H54 (cell line): ENCODE measurements at regions not wholly inside any gene's neighbourhood (a gene's known extent, or its start where the extent isn't known, plus 50 kb on each side); places are given as distances from the start of the nearest gene placed in this dataset.

ENCODE experiments used
- DNase-seq: peaks from one replicate; pipeline ENCODE4 v3.0.0; 2011; ENCODE audit warnings: low spot score, mixed read lengths; ENCODE audit not compliant: insufficient read length
- FAIRE-seq: peaks from 3 replicates; lab custom pipeline; 2011; peaks lifted over from hg19 to GRCh38; lab: Jason Lieb, UNC
- POLR2A ChIP-seq: IDR thresholded peaks from 2 replicates; pipeline ENCODE4 v1.6.1; 2011; ENCODE audit warnings: low read depth, mild to moderate bottlenecking, low read length

DNA sequence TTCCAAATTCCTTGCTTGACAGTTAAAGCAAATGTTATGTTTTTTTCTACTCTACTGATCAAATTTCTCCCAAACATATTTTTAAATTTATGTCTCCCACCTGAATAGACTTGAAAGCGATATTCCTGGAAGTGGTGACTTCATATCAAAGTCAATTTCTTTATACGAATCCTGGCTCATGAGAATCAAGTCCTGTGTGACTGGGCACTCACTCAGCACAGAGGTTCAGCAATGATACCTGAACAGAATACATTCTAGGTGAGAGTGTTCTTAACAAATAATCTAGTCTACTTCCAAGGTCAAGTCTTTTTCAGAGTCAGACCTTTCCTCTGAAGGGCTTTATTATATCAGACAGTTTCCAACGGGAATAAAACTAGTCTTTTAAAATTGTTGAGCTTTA is 1070.6 kb downstream of the TRHDE start:
- no peak for TF ChIP-seq POLR2A
- FAIRE-seq (no peak), DNase-seq (no peak)

DNA sequence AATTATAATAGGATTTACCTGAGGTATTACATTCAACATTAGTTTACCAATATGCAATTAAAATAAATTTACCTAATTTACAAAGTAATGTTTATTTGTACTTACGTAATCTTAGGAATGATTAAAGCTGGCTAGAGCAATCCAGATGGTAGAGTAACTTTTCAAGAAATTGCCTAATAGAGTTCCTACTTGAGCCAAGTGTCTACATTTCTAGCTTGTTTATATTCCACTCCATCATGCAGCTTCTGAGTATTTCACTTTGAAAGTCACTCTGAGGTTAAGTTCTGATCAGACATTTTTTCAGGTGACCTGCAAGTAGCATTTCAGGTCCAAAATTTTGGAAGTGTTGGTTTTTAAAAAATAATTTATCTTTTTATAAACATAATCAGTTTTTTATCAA is 1080.7 kb downstream of the TRHDE start:
- DNase-seq (no peak), FAIRE-seq (no peak)
- no peak for TF ChIP-seq POLR2A

DNA sequence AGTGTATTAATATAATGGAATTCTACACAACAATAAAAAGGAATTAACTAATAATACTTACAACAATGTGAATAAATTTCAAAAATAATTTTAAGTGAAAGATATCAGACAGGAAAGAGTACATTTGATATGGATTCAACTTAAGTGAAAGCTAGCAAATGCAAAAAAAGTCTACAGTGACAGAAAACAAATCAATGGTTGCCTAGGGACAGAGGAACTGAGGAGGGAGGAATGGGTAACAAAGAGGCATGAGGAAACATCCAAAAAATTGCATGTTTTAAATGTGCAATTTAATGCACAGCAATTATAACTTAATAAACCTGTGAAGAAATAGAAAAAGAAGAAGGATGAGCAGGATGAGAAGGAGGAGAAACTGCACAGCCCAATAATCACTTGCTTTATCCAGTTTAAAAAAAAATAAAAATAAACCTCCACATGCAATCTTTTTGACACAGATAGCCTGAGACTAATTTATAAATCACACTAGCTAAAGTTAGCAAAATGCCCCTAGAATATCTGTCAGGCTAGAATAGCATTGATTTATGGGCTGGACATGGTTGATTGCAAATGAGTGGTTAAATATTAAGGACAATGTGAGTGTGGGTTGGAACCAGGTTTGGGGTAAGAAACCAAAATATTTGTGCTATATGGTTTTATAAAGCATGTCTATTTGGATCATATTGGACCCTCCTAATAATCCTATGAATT is 1089.1 kb downstream of the TRHDE start:
- no peak for DNase-seq
- no peak for TF ChIP-seq POLR2A
- no peak for FAIRE-seq

DNA sequence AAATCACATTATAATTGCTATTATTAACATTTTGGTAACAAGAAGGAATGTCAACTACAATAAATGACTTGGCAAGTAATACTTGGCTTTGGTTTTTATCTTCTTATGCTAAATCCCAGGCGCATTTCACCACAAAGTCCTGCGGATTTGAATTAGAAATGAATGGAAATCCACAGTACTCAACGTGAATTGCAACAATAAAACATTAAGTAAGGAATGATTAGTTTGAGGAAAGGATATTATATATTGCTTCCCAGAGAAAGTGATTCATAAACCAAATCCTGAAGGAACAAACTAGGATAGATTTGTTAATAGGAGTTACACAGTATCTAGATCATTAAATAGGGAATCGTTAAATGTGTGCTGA is 1089.7 kb downstream of the TRHDE start:
- DNase-seq, result no peak
- no peak for FAIRE-seq
- TF ChIP-seq POLR2A, result no peak

DNA sequence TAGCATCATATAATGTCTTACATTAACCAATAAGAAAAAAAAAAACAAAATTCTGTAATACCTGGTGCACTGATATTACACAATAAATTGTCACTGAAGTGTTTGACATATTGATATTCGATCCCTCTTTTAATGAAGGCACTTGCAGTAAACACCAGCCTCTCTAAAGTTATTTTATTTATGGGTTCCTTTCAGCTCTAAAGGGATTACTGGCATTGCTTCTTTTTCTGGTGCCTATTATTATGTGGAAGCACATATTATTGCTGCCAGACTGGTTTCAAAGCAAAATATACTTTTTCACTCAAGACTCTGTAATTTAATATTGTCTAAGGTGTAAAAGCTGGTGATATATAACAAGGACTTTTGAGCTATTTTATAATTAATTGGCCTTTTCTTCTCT is 1090.5 kb downstream of the TRHDE start:
- FAIRE-seq (no peak), DNase-seq (no peak)
- TF ChIP-seq POLR2A, result no peak

DNA sequence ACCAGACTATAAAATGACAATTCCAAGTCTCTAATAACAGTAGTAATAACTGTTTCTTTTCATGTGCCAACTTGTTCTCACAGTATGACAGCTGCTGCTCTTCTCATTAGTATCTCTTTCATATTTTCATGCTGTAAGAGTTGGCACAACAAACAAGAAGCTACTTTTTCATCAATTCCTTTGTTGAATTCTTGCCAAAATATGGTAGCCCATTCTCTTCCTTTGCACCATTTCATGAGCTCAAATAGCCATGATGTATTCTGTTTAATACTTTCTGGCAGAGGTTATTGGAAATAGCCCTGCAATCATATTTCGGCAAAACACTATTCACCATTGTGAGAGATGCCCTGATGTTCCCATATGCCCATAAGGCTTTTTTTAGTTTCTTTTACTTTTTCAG is 1100.7 kb downstream of the TRHDE start:
- TF ChIP-seq POLR2A, result no peak
- FAIRE-seq (no peak), DNase-seq (no peak)

DNA sequence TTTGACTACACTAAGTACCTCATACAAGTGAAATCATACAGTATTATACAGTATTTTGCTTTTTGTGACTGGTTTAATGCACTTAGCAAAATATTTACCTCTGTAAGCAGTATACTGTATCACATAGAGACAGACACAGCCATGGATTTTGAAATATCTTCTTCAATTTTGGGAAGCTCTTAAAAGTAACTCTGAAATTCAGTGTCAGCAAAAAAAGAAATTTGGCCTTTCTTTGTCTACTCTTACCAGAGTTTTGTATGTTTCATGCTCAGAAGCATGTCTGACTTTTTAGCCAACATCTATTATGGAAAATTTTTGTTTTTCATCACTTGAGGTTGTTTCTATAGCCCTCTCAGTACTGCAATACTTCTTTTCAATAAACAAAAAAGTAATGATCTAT is 1102.2 kb downstream of the TRHDE start:
- TF ChIP-seq POLR2A, result no peak
- FAIRE-seq (no peak), DNase-seq (no peak)

DNA sequence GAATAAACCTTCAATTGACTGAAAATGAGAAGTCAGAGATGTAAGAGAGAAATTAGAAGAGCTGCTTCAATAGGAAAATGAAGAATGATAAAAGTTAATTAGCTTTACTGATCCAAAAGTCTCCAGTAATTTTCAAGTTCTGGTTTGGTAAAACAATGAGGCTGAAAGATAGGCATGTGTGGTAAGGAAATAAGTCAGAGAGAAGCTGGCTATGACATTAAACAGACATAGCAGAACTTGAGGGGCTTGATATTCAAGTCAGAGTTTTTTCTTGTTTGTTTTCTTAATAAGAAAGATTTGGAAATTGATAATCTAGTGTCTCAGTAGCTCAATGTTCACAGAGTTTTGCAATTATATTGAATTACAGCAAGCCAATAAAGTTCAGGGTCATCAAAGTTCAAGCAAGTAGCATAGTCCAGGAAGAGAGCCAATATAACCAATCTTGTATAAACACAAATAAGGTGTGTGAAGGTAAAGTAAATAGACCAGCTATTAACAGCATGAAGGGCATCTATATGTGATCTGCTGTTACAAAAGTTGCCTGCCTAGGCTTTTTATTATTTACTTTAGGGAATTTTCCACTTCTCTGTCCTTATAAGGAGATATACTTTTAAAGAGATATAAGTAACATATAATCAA is 1111.5 kb downstream of the TRHDE start:
- TF ChIP-seq POLR2A, result no peak
- DNase-seq (no peak), FAIRE-seq (no peak)

DNA sequence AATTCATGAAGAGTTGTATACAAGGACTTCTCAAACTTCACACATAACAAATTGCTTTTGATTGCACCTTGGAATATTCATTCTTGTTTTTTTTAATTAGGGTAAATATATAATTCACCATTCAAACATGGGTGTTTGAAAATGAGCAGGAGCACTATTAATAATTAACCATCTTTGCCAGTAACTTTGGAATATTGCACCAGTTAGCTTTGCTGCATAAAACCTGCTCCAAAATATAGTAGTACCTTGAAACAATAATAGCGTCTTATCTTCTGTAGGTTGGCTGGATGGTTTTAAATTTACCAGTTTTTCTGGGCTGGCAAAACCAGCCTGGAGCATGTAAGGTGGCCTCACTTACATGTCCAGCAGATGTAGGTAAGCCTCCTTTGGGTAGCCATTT is 1112.4 kb downstream of the TRHDE start:
- no peak for TF ChIP-seq POLR2A
- DNase-seq (no peak), FAIRE-seq (no peak)

DNA sequence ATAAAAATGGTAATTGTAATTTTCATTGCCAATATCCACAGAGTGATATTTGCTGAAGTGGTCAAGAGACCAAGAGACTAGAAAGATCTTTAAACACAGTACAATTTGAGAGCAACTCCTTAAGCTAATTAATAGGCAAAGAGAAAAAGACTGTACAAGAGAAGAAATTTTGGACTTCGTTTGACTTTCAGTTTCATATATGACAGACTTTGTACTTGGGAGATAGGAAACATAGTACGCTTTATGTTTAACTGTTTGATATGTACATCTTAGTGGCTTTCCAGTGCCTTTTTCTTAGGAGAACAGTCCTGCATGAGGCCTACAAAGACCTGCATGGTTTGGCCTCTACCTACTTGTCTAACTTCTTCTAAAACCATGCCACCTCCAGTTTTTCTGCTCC is 1118.1 kb downstream of the TRHDE start:
- FAIRE-seq, result no peak
- DNase-seq, result no peak
- TF ChIP-seq POLR2A, result no peak

DNA sequence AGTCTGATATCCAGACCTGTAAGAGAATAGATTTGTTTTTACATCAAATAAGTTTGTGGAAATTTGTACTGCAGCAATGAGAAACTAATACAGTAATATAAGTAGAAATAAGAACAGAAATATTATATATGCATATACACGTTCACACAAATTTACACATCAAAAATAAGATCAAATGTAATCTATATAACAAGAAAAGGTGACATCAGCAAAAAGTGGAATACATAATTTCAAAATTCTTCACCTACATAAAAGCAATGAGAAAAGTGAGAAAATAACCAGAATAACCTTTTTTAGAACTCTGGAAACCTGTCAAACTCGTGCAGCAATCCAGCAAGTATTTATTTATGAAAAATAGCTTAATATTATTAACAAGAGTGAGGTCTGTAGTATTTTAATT is 1124.6 kb upstream of the ATXN7L3B start:
- FAIRE-seq, result no peak
- TF ChIP-seq POLR2A, result no peak
- no peak for DNase-seq

DNA sequence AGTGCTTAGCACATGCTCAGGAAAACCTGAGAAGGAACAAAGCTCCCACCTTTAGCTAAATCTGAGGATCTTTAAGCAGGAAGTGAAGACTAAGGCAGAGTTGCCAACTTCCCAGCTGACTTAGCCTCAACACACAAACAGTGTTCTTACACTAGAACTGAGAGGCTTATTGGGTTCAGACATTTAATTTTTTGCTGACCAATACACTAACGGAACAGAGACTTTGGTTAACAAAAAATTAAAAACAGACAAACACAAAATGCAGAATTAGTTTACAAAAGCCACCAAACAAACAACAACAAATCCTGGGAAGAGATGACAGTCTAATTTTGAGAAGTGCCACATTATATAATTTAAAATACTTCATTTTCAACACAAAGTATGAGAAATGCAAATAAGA is 1123.7 kb upstream of the ATXN7L3B start:
- no peak for TF ChIP-seq POLR2A
- DNase-seq (no peak), FAIRE-seq (no peak)

DNA sequence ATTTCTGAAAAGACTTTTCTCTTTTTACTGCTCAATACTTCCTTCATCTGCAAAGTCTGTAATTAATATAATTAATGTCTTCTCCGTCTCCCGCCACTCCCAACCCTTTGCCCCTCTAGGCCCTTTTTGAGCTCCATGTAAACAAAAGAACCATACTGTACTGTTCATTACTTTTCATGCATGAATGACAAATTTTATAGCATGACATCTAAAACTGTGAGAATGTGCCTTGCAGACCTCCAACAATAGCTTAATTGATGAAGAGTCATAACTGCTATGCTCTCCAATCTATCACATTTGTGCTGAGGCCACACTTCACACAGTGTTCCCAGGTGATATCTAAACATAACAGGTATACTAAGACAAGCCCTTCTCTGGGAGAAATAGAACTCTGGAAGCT is 1122.7 kb upstream of the ATXN7L3B start:
- FAIRE-seq (no peak), DNase-seq (no peak)
- no peak for TF ChIP-seq POLR2A

DNA sequence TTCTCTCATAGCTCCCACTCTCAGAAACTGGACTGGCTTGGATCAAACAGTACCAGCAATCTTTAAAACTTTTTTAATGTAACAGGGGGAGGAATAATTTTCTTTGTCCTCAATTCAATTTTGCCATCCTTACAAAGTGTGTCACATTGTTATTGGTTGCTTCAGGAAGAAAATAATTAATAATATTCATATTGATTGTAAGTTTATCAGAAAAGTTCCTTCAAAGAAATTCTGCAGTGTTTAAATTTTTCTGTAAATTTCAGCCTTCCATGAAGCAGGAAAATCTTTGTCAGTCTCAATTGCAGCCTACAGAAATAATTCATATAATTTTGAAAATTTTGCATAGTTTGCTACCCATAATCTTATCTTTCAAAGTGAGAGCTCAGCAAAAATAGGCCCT is 1119.1 kb upstream of the ATXN7L3B start:
- FAIRE-seq, result no peak
- no peak for DNase-seq
- no peak for TF ChIP-seq POLR2A

DNA sequence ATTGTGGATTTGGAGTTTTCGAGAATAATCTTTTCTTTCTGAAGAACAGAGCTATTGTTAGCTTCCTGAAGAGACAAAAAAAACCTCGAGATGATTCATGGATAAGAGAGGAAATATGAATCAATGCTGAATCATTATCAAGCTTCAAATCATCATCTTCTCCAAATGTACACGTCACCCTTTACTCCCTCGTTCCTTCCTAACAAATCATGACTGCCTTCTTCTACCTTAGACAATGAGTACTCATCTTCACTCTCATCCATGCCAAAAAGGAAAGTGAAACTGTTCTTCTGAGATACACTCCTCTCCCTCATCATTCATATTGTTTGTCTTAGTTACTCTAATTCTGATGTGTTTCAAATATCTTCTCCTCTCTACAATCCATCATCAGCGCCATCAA is 1115.8 kb upstream of the ATXN7L3B start:
- FAIRE-seq, result peak; percentile 97
- peak; percentile 1 for DNase-seq
- no peak for TF ChIP-seq POLR2A
